ENCODE measurements at regions not wholly inside any gene's neighbourhood (a gene's known extent, or its start where the extent isn't known, plus 50 kb on each side); places are given as distances from the start of the nearest gene placed in this dataset.

- TF ChIP-seq POLR2A (IDR thresholded peaks at IDR 0.05), result no peak
- TF ChIP-seq CTCF (IDR thresholded peaks at IDR 0.05), result no peak
These were observed 150.4 kb downstream of the JCAD start for GRCh38 chr10:29908962-29909361.
